ENCODE measurements at regions not wholly inside any gene's neighbourhood (a gene's known extent, or its start where the extent isn't known, plus 50 kb on each side); places are given as distances from the start of the nearest gene placed in this dataset.

GRCh38 chr4:184887947-184888346 lies 62.2 kb upstream of the ACSL1 start:
- DNase-seq (ENCODE audit: low spot score in 2 of 2): no peak
- H3K36me3 ChIP-seq: no peaks in the 10 kb centered on the region
- intact Hi-C loops (cut with DNase I): no loop called here
- no peaks in the 10 kb centered on the region for H3K9me3 ChIP-seq
- no peaks in the 10 kb centered on the region for H3K4me1 ChIP-seq
- no peak overlapping the region for H3K27ac ChIP-seq
- no peaks in the 10 kb centered on the region for H3K27me3 ChIP-seq
- no peak for TF ChIP-seq CTCF (IDR thresholded peaks at IDR 0.05)
- no peak overlapping the region for H3K4me3 ChIP-seq

- H3K4me1 ChIP-seq: no peaks in the 10 kb centered on the region
- no peaks in the 10 kb centered on the region for H3K9me3 ChIP-seq
- intact Hi-C loops (cut with DNase I): no loop called here
- no peak for TF ChIP-seq CTCF (IDR thresholded peaks at IDR 0.05)
- no peaks in the 10 kb centered on the region for H3K27me3 ChIP-seq
- no peak overlapping the region for H3K4me3 ChIP-seq
- H3K36me3 ChIP-seq: no peaks in the 10 kb centered on the region
- H3K27ac ChIP-seq: no peak overlapping the region
- no peak for DNase-seq (ENCODE audit: low spot score in 2 of 2)
Measured at GRCh38 chr4:184889666-184890335, 64.0 kb upstream of the ACSL1 start.

GRCh38 chr4:184890499-184890898 lies 64.7 kb upstream of the ACSL1 start:
- no peaks in the 10 kb centered on the region for H3K36me3 ChIP-seq
- H3K27ac ChIP-seq: no peak overlapping the region
- no peaks in the 10 kb centered on the region for H3K9me3 ChIP-seq
- DNase-seq (ENCODE audit: low spot score in 2 of 2): no peak
- TF ChIP-seq CTCF (IDR thresholded peaks at IDR 0.05): no peak
- no peaks in the 10 kb centered on the region for H3K27me3 ChIP-seq
- no peak overlapping the region for H3K4me3 ChIP-seq
- intact Hi-C loops (cut with DNase I): no loop called here
- no peaks in the 10 kb centered on the region for H3K4me1 ChIP-seq

DNA sequence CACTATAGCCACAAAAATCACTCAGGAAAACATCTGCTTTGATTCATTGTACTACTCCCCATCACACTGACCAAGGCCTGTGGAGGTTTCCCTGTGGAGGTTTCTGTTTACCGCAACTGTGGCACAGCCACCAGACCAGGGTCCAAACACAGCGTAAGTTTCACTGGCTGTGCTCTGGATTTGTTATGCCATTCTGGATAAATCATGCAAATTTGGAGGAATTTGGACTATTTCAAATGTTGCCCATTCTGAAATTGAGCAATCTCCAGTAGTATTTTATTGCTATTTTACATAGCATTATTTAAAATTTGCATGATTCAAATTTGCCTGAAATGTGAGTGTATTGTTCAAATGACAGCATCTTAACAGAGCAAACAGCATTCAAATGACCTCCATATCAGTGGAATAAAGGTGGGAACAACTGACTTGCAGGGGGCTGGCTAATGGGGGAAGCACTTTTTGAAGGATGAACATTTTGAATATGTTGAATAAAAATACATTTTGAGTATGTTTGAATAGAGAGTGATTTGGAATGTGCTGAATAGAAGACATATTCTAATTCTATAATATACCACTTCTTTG lies 66.1 kb upstream of the ACSL1 start:
- DNase-seq (ENCODE audit: low spot score in 2 of 2): no peak
- intact Hi-C loops (cut with DNase I): no loop called here
- no peaks in the 10 kb centered on the region for H3K9me3 ChIP-seq
- no peak for TF ChIP-seq CTCF (IDR thresholded peaks at IDR 0.05)
- no peak overlapping the region for H3K4me3 ChIP-seq
- no peaks in the 10 kb centered on the region for H3K36me3 ChIP-seq
- no peaks in the 10 kb centered on the region for H3K4me1 ChIP-seq
- H3K27me3 ChIP-seq: no peaks in the 10 kb centered on the region
- no peak overlapping the region for H3K27ac ChIP-seq

DNA sequence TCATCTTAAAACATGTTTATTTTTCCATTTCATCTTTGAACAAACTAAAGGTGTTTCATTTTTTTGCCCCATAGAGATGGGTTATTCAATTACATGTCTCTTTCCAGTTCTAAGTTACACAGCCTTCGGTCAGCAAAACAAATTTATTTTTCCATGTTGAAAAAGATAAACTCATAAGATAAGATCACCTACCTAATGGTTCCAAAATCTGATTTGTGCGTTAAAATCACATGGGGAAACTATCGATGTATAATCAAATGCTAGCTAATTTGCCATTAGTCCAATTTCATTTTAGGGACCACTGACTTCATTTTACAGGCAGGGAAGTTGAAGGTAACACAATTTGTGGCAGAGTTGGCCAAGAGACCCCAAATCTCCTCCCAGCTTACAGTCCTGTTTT lies 67.2 kb upstream of the ACSL1 start:
- no peak for TF ChIP-seq CTCF (IDR thresholded peaks at IDR 0.05)
- no peaks in the 10 kb centered on the region for H3K36me3 ChIP-seq
- H3K9me3 ChIP-seq: no peaks in the 10 kb centered on the region
- H3K4me3 ChIP-seq: no peak overlapping the region
- no peak overlapping the region for H3K27ac ChIP-seq
- no peaks in the 10 kb centered on the region for H3K27me3 ChIP-seq
- H3K4me1 ChIP-seq: no peaks in the 10 kb centered on the region
- intact Hi-C loops (cut with DNase I): no loop called here
- no peak for DNase-seq (ENCODE audit: low spot score in 2 of 2)
